ENCODE measurements at regions not wholly inside any gene's neighbourhood (a gene's known extent, or its start where the extent isn't known, plus 50 kb on each side); places are given as distances from the start of the nearest gene placed in this dataset.

GRCh38 chr5:79182141-79182540 lies 53.8 kb upstream of the JMY start:
- H3K4me1 ChIP-seq (ENCODE audit: insufficient read depth, low read length), result peaks cover 12% of the 10 kb centered on the region
- H3K36me3 ChIP-seq (ENCODE audit: low read depth, low read length), result no peaks in the 10 kb centered on the region
- no peaks in the 10 kb centered on the region for H4K20me1 ChIP-seq (ENCODE audit: low read length)
- H3K4me3 ChIP-seq (ENCODE audit: low read length), result no peak overlapping the region
- no peak for ATAC-seq
- no peak overlapping the region for H3K4me2 ChIP-seq (ENCODE audit: low read length)
- no peak overlapping the region for H3K9ac ChIP-seq (ENCODE audit: low read length)
- no peak for TF ChIP-seq CTCF (conservative IDR thresholded peaks at IDR 0.05; ENCODE audit: low read depth, low read length)
- no peak for TF ChIP-seq EZH2 (IDR thresholded peaks at IDR 0.05; ENCODE audit: low read length, unreplicated experiment)
- no peak for TF ChIP-seq EZH2phosphoT487 (IDR thresholded peaks at IDR 0.05; ENCODE audit: borderline replicate concordance, low read length)
- DNase-seq, result no peak
- H2AFZ ChIP-seq (ENCODE audit: low read length), result no peak overlapping the region
- H3K79me2 ChIP-seq (ENCODE audit: low read length), result no peaks in the 10 kb centered on the region
- H3K9me2 ChIP-seq (replicated peaks; ENCODE audit: low read length), result no peaks in the 10 kb centered on the region
- CTCF ChIA-PET, result no interaction called here
- no TSS peak for BruUV-seq (replicated peaks)
- H3K27ac ChIP-seq (ENCODE audit: low read length), result no peak overlapping the region
- intact Hi-C loops (cut with micrococcal nuclease), result loop anchor here (5.0 kb wide), 1 partner anchor 45 kb away; no protein-coding TSS in a partner anchor
- H3K27me3 ChIP-seq (ENCODE audit: low read length), result no peaks in the 10 kb centered on the region
- POLR2A ChIA-PET (ENCODE audit: unreplicated experiment), result no interaction called here
- no peaks in the 10 kb centered on the region for H3F3A ChIP-seq (ENCODE audit: low read length, unreplicated experiment)
- H3K9me3 ChIP-seq (ENCODE audit: low read length), result no peaks in the 10 kb centered on the region

- Histone ChIP-seq H3K9me2 (replicated peaks; ENCODE audit: low read length) (no peaks in the 10 kb centered on the region), H2AFZ (ENCODE audit: low read length) (0 out of 2 replicates have a peak overlapping the region, but pooled peaks have one; percentile 26), H3F3A (ENCODE audit: low read length, unreplicated experiment) (no peaks in the 10 kb centered on the region), H4K20me1 (ENCODE audit: low read length) (no peaks in the 10 kb centered on the region), H3K27ac (ENCODE audit: low read length) (peak overlapping the region; percentile 60), H3K79me2 (ENCODE audit: low read length) (no peaks in the 10 kb centered on the region), H3K9ac (ENCODE audit: low read length) (no peak overlapping the region), H3K4me3 (ENCODE audit: low read length) (peak overlapping the region; percentile 37), H3K36me3 (ENCODE audit: low read depth, low read length) (no peaks in the 10 kb centered on the region), H3K4me2 (ENCODE audit: low read length) (peak overlapping the region; percentile 77), H3K9me3 (ENCODE audit: low read length) (no peaks in the 10 kb centered on the region), H3K4me1 (ENCODE audit: insufficient read depth, low read length) (peaks cover 12% of the 10 kb centered on the region), H3K27me3 (ENCODE audit: low read length) (no peaks in the 10 kb centered on the region)
- no peak for ATAC-seq
- CTCF ChIA-PET, result interaction anchor here (0.6 to 0.7 kb wide), 2 partner anchors 26 to 282 kb away, joined by 3 read pairs; no protein-coding TSS in a partner anchor
- no TSS peak for BruUV-seq (replicated peaks)
- peak; percentile 29 for DNase-seq
- no peak for TF ChIP-seq EZH2 (IDR thresholded peaks at IDR 0.05; ENCODE audit: low read length, unreplicated experiment)
- TF ChIP-seq CTCF (conservative IDR thresholded peaks at IDR 0.05; ENCODE audit: low read depth, low read length), result no peak
- TF ChIP-seq EZH2phosphoT487 (IDR thresholded peaks at IDR 0.05; ENCODE audit: borderline replicate concordance, low read length), result no peak
- POLR2A ChIA-PET (ENCODE audit: unreplicated experiment), result no interaction called here
- intact Hi-C loops (cut with micrococcal nuclease), result loop anchor here (5.0 kb wide), 1 partner anchor 46 kb away; no protein-coding TSS in a partner anchor
Measured at GRCh38 chr5:79183011-79183410, 52.9 kb upstream of the JMY start.

GRCh38 chr5:79183617-79184016 lies 52.3 kb upstream of the JMY start:
- TF ChIP-seq EZH2phosphoT487 (IDR thresholded peaks at IDR 0.05; ENCODE audit: borderline replicate concordance, low read length) (no peak), CTCF (conservative IDR thresholded peaks at IDR 0.05; ENCODE audit: low read depth, low read length) (no peak), EZH2 (IDR thresholded peaks at IDR 0.05; ENCODE audit: low read length, unreplicated experiment) (no peak)
- Histone ChIP-seq H3K4me3 (ENCODE audit: low read length) (no peak overlapping the region), H4K20me1 (ENCODE audit: low read length) (no peaks in the 10 kb centered on the region), H3K4me1 (ENCODE audit: insufficient read depth, low read length) (peaks cover 12% of the 10 kb centered on the region), H3K9me3 (ENCODE audit: low read length) (no peaks in the 10 kb centered on the region), H3K4me2 (ENCODE audit: low read length) (peak overlapping the region; percentile 77; the same call in 1 of the 2 replicates), H3F3A (ENCODE audit: low read length, unreplicated experiment) (no peaks in the 10 kb centered on the region), H3K27me3 (ENCODE audit: low read length) (no peaks in the 10 kb centered on the region), H3K9ac (ENCODE audit: low read length) (no peak overlapping the region), H3K79me2 (ENCODE audit: low read length) (no peaks in the 10 kb centered on the region), H3K36me3 (ENCODE audit: low read depth, low read length) (no peaks in the 10 kb centered on the region), H3K9me2 (replicated peaks; ENCODE audit: low read length) (no peaks in the 10 kb centered on the region), H3K27ac (ENCODE audit: low read length) (peak overlapping the region; percentile 60), H2AFZ (ENCODE audit: low read length) (no peak overlapping the region)
- DNase-seq, result peak; percentile 65
- ATAC-seq, result no peak
- CTCF ChIA-PET, result interaction anchor here (0.6 to 0.7 kb wide), 2 partner anchors 27 to 282 kb away, joined by 3 read pairs; no protein-coding TSS in a partner anchor
- BruUV-seq (replicated peaks), result no TSS peak
- intact Hi-C loops (cut with micrococcal nuclease), result loop anchor here (5.0 kb wide), 1 partner anchor 46 kb away; no protein-coding TSS in a partner anchor
- POLR2A ChIA-PET (ENCODE audit: unreplicated experiment), result no interaction called here
